Neural cell (in vitro differentiated cells): ENCODE measurements at regions not wholly inside any gene's neighbourhood (a gene's known extent, or its start where the extent isn't known, plus 50 kb on each side); places are given as distances from the start of the nearest gene placed in this dataset.

Experiments used
- H2AFZ ChIP-seq: fragments of 200-600, 300-800 bp; sonication (generic), shearing (Covaris generic); 2 replicates; pipeline ENCODE4 v1.6.0; 2014; ENCODE audit warnings: low read depth, mild to moderate bottlenecking, antibody characterized with exemption, low read length, moderate library complexity
- H3F3A ChIP-seq: fragments of 200-600 bp; shearing (Covaris generic); 2 replicates; pipeline ENCODE4 v1.6.1; 2016; ENCODE audit warnings: mild to moderate bottlenecking, moderate library complexity, mixed read lengths, antibody characterized with exemption, low read length; ENCODE audit not compliant: insufficient read depth, poor library complexity, severe bottlenecking
- H3K27ac ChIP-seq: fragments of 200-600, 300-800 bp; sonication (generic), shearing (Covaris generic); 2 replicates; pipeline ENCODE4 v1.5.1; 2014; ENCODE audit warnings: mild to moderate bottlenecking, low read length, moderate library complexity
- H3K27me3 ChIP-seq: fragments of 300-800, 200-600 bp; sonication (generic), shearing (Covaris generic); 2 replicates; pipeline ENCODE4 v1.6.0; 2014; ENCODE audit warnings: mild to moderate bottlenecking, low read depth, low read length, moderate library complexity; ENCODE audit not compliant: insufficient read depth
- H3K36me3 ChIP-seq: fragments of 300-800, 200-600 bp; sonication (generic), shearing (Covaris generic); 2 replicates; pipeline ENCODE4 v1.5.1; 2014; ENCODE audit warnings: mild to moderate bottlenecking, antibody characterized with exemption, low read length, moderate library complexity; ENCODE audit not compliant: insufficient read depth
- H3K4me2 ChIP-seq: fragments of 300-800, 200-600 bp; sonication (generic), shearing (Covaris generic); 2 replicates; pipeline ENCODE4 v1.6.0; 2014; ENCODE audit warnings: mild to moderate bottlenecking, low read length
- H3K4me3 ChIP-seq: fragments of 300-800, 200-600 bp; sonication (generic), shearing (Covaris generic); 2 replicates; pipeline ENCODE4 v1.5.1; 2014; ENCODE audit warnings: mild to moderate bottlenecking, low read length, moderate library complexity
- H3K79me2 ChIP-seq: fragments of 200-600 bp; shearing (Covaris generic); replicated peaks from 2 replicates; pipeline ENCODE4 v1.6.0; 2014; ENCODE audit warnings: mild to moderate bottlenecking, low read length, moderate library complexity; ENCODE audit not compliant: insufficient read depth
- H3K9ac ChIP-seq: fragments of 300-800, 200-600 bp; sonication (generic), shearing (Covaris generic); 2 replicates; pipeline ENCODE4 v1.6.1; 2016; ENCODE audit warnings: mild to moderate bottlenecking, low read length, mixed read lengths
- H3K9me2 ChIP-seq: fragments of 200-600 bp; shearing (Covaris generic); 2 replicates; pipeline ENCODE4 v1.6.1; 2016; ENCODE audit warnings: mild to moderate bottlenecking, low read length, mixed read lengths; ENCODE audit not compliant: insufficient read depth
- H3K9me3 ChIP-seq: fragments of 200-600, 300-800 bp; sonication (generic), shearing (Covaris generic); 2 replicates; pipeline ENCODE4 v1.6.1; 2016; ENCODE audit warnings: mild to moderate bottlenecking, mixed run types, low read length, moderate library complexity, mixed read lengths
- H4K20me1 ChIP-seq: fragments of 200-600 bp; shearing (Covaris generic); 2 replicates; pipeline ENCODE4 v1.6.1; 2016; ENCODE audit warnings: mild to moderate bottlenecking, mixed run types; ENCODE audit not compliant: insufficient read depth
- CTCF ChIP-seq: fragments of 450-650 bp; IDR thresholded peaks from 2 replicates; pipeline ENCODE4 v1.5.1; 2014; ENCODE audit warnings: antibody characterized with exemption, mild to moderate bottlenecking, moderate library complexity; ENCODE audit not compliant: poor library complexity, severe bottlenecking
- EP300 ChIP-seq: fragments of 450-650 bp; conservative IDR thresholded peaks from 2 replicates; pipeline ENCODE4 v1.6.1; 2014; ENCODE audit warnings: antibody characterized with exemption, mild to moderate bottlenecking, moderate library complexity; ENCODE audit not compliant: poor library complexity, severe bottlenecking
- EZH2 ChIP-seq: fragments of 200-600, 300-800 bp; shearing (Covaris generic), sonication (generic); IDR thresholded peaks from 2 replicates; pipeline ENCODE4 v1.6.1; 2014; ENCODE audit warnings: antibody characterized with exemption, low read length, borderline replicate concordance, mild to moderate bottlenecking; ENCODE audit not compliant: insufficient read depth, poor library complexity, severe bottlenecking
- MXI1 ChIP-seq: fragments of 450-650 bp; conservative IDR thresholded peaks from 2 replicates; pipeline ENCODE4 v1.6.1; 2014; ENCODE audit warnings: antibody characterized with exemption, mild to moderate bottlenecking; ENCODE audit not compliant: poor library complexity, severe bottlenecking
- POLR2AphosphoS5 ChIP-seq: IDR thresholded peaks from 2 replicates; pipeline ENCODE4 v1.6.1; 2012
- RAD21 ChIP-seq: fragments of 450-650 bp; conservative IDR thresholded peaks from 2 replicates; pipeline ENCODE4 v1.6.1; 2014; ENCODE audit warnings: antibody characterized with exemption, mild to moderate bottlenecking, moderate library complexity
- REST ChIP-seq: IDR thresholded peaks from 2 replicates; pipeline ENCODE4 v1.6.1; 2012; ENCODE audit warnings: borderline replicate concordance
- SMC3 ChIP-seq: fragments of 450-650 bp; conservative IDR thresholded peaks from 2 replicates; pipeline ENCODE4 v1.6.1; 2014; ENCODE audit warnings: antibody characterized with exemption, mild to moderate bottlenecking, moderate library complexity; ENCODE audit not compliant: poor library complexity
- TAF1 ChIP-seq: IDR thresholded peaks from 2 replicates; pipeline ENCODE4 v1.6.1; 2012; ENCODE audit warnings: low read depth

- no peaks in the 10 kb centered on the region for H3K9me2 ChIP-seq
- H3K4me3 ChIP-seq, result no peak overlapping the region
- H3K27ac ChIP-seq, result peak overlapping the region; percentile 81
- H3K27me3 ChIP-seq, result no peaks in the 10 kb centered on the region
- H3K9me3 ChIP-seq, result no peaks in the 10 kb centered on the region
- no peaks in the 10 kb centered on the region for H3K79me2 ChIP-seq
- no peak overlapping the region for H3K4me2 ChIP-seq
- no peak overlapping the region for H2AFZ ChIP-seq
- TF ChIP-seq EP300 (no peak), CTCF (peak; percentile 72), MXI1 (no peak), POLR2AphosphoS5 (no peak), REST (no peak), EZH2 (no peak), TAF1 (no peak), SMC3 (peak; percentile 80), RAD21 (peak; percentile 78)
- H4K20me1 ChIP-seq, result no peaks in the 10 kb centered on the region
- H3K36me3 ChIP-seq, result no peaks in the 10 kb centered on the region
- no peak overlapping the region for H3K9ac ChIP-seq
- H3F3A ChIP-seq, result no peaks in the 10 kb centered on the region
These were observed 110.0 kb upstream of the C7orf33 start for GRCh38 chr7:148480479-148481146.

- Histone ChIP-seq H3K9ac (peak overlapping the region; percentile 46), H3K79me2 (no peaks in the 10 kb centered on the region), H4K20me1 (no peaks in the 10 kb centered on the region), H3K27ac (peak overlapping the region; percentile 81), H3K9me2 (no peaks in the 10 kb centered on the region), H3K27me3 (no peaks in the 10 kb centered on the region), H2AFZ (no peak overlapping the region), H3F3A (no peaks in the 10 kb centered on the region), H3K4me3 (no peak overlapping the region), H3K9me3 (no peaks in the 10 kb centered on the region), H3K36me3 (no peaks in the 10 kb centered on the region), H3K4me2 (no peak overlapping the region)
- TF ChIP-seq EZH2, result no peak
- no peak for TF ChIP-seq EP300
- no peak for TF ChIP-seq REST
- TF ChIP-seq POLR2AphosphoS5, result no peak
- TF ChIP-seq CTCF, result no peak
- TF ChIP-seq MXI1, result no peak
- TF ChIP-seq TAF1, result no peak
- no peak for TF ChIP-seq RAD21
- no peak for TF ChIP-seq SMC3
These were observed 109.4 kb upstream of the C7orf33 start for GRCh38 chr7:148481147-148481526.
